Fibroblast of lung (primary cell): ENCODE measurements at regions not wholly inside any gene's neighbourhood (a gene's known extent, or its start where the extent isn't known, plus 50 kb on each side); places are given as distances from the start of the nearest gene placed in this dataset.

Source experiments
- CTCF ChIP-seq, 2 donors: IDR thresholded peaks in 1 of 2; conservative IDR thresholded peaks in 1 of 2; 1 replicate in 1 of 2; 2 replicates in 1 of 2; pipeline ENCODE4 v1.5.1; 2011 to 2012; ENCODE audit warnings: low read length in 2 of 2, control low read depth in 1 of 2, inconsistent platforms in 1 of 2, low read depth in 1 of 2, mild to moderate bottlenecking in 1 of 2
- EZH2 ChIP-seq: IDR thresholded peaks from 2 replicates; pipeline ENCODE4 v1.5.1; 2012; ENCODE audit warnings: low read length, control low read depth, mild to moderate bottlenecking; ENCODE audit errors: missing control alignments

DNA sequence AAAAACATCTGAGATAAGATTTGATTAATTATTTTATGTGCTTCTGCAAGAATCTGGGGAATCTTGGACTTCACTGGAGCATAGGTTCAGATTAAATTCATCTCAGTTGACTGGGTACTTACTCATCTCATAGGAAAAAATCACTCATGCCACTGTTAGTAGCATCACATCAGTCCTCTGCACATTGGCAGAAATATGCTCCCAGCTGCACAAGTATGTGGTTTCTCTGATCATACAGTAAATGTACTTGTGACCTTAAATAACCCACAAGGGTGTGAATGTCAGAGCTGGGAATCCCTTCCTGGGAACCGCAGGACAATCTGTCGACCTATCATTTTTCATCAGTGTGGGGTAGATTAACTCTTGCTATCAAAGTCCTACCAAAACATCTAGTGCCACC, 203.7 kb upstream of the SLC24A2 start:
- no peak for TF ChIP-seq CTCF (conservative IDR thresholded peaks at IDR 0.05 in 1 of 2, IDR thresholded peaks at IDR 0.05 in 1 of 2; ENCODE audit: low read depth in 1 of 2, low read length in 2 of 2)
- no peak for TF ChIP-seq EZH2
